Loucy (cell line): ENCODE measurements at regions not wholly inside any gene's neighbourhood (a gene's known extent, or its start where the extent isn't known, plus 50 kb on each side); places are given as distances from the start of the nearest gene placed in this dataset.

Experiments used
- H2AFZ ChIP-seq: fragments of 200-600 bp; sonication (generic); 2 replicates; pipeline ENCODE4 v1.6.0; 2016; ENCODE audit warnings: antibody characterized with exemption, mild to moderate bottlenecking, low read length, moderate library complexity
- H3F3A ChIP-seq: fragments of 200-600 bp; 2 replicates; pipeline ENCODE4 v1.6.0; 2016; ENCODE audit warnings: antibody characterized with exemption, low read depth, mild to moderate bottlenecking
- H3K27me3 ChIP-seq: fragments of 200-600 bp; sonication (generic); 2 replicates; pipeline ENCODE4 v1.6.1; 2014; ENCODE audit warnings: low read length, mild to moderate bottlenecking; ENCODE audit not compliant: insufficient read depth, poor library complexity, severe bottlenecking
- H3K36me3 ChIP-seq: fragments of 200-600 bp; sonication (generic); 2 replicates; pipeline ENCODE4 v1.6.1; 2016; ENCODE audit warnings: low read length; ENCODE audit not compliant: insufficient read depth
- H3K4me1 ChIP-seq: fragments of 200-600 bp; sonication (generic); 2 replicates; pipeline ENCODE4 v1.5.1; 2014; ENCODE audit warnings: low read length, mild to moderate bottlenecking; ENCODE audit not compliant: insufficient read depth, poor library complexity, severe bottlenecking
- H3K4me2 ChIP-seq: fragments of 200-600 bp; sonication (generic); 2 replicates; pipeline ENCODE4 v1.6.0; 2014; ENCODE audit warnings: antibody characterized with exemption, low read length, low read depth, mild to moderate bottlenecking; ENCODE audit not compliant: poor library complexity, severe bottlenecking
- H3K4me3 ChIP-seq: fragments of 200-600 bp; sonication (generic); 2 replicates; pipeline ENCODE4 v1.5.1; 2014; ENCODE audit warnings: low read length, mild to moderate bottlenecking, mixed read lengths; ENCODE audit not compliant: poor library complexity, severe bottlenecking
- H3K79me2 ChIP-seq: fragments of 200-600 bp; sonication (generic); 2 replicates; pipeline ENCODE4 v1.6.1; 2014; ENCODE audit warnings: low read length; ENCODE audit not compliant: insufficient read depth
- H3K9ac ChIP-seq: fragments of 200-600 bp; sonication (generic); 2 replicates; pipeline ENCODE4 v1.6.0; 2014; ENCODE audit warnings: mild to moderate bottlenecking, low read depth, low read length, moderate library complexity; ENCODE audit not compliant: poor library complexity, severe bottlenecking
- H3K9me2 ChIP-seq: fragments of 200-600 bp; sonication (generic); replicated peaks from 2 replicates; pipeline ENCODE4 v1.6.1; 2016; ENCODE audit warnings: low read depth, low read length, mixed read lengths
- H3K9me3 ChIP-seq: fragments of 200-600 bp; sonication (generic); 2 replicates; pipeline ENCODE4 v1.6.1; 2014; ENCODE audit warnings: mild to moderate bottlenecking, antibody characterized with exemption, low read length, low read depth; ENCODE audit not compliant: insufficient read depth
- H4K20me1 ChIP-seq: fragments of 200-600 bp; sonication (generic); 2 replicates; pipeline ENCODE4 v1.6.0; 2014; ENCODE audit warnings: antibody characterized with exemption, low read length, mild to moderate bottlenecking; ENCODE audit not compliant: insufficient read depth, poor library complexity, severe bottlenecking
- EZH2phosphoT487 ChIP-seq: fragments of 200-600 bp; IDR thresholded peaks from 2 replicates; pipeline ENCODE4 v1.6.1; 2018; ENCODE audit warnings: antibody characterized with exemption, mild to moderate bottlenecking, moderate library complexity, borderline replicate concordance
- TF ChIP-seq, protein P1 (sequence below): fragments of 200-600 bp; sonication (generic); conservative IDR thresholded peaks from 2 replicates; pipeline ENCODE4 v1.5.1; 2014; ENCODE audit warnings: mild to moderate bottlenecking, antibody characterized with exemption, low read length

DNA sequence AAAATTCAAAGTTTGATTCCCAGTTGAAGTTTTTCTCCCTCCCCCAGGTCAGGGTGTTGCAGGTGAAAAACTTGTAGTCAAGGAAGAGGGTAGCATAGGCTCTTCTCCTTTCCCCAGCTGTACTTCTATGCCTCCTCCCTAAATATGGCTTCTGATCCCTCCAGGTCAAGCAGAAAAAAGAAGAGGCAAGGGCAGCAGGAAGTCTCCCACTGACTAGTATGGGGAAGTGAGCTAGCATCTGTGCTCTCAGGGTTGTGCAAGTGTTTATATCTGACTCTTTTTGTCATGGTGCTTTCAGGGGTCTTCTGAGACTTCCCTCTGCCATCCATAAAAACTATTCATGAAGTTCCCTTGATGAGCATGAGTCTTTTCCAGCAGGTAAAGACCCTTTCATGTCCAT lies 76.0 kb downstream of the ATPSCKMT start:
- H3K4me1 ChIP-seq: no peaks in the 10 kb centered on the region
- H3K9me3 ChIP-seq: no peaks in the 10 kb centered on the region
- no peaks in the 10 kb centered on the region for H3F3A ChIP-seq
- H3K4me2 ChIP-seq: no peak overlapping the region
- H3K27me3 ChIP-seq: no peaks in the 10 kb centered on the region
- no peaks in the 10 kb centered on the region for H3K9me2 ChIP-seq
- no peak overlapping the region for H2AFZ ChIP-seq
- no peaks in the 10 kb centered on the region for H3K36me3 ChIP-seq
- no peak for TF ChIP-seq EZH2phosphoT487
- TF ChIP-seq, protein P1, sequence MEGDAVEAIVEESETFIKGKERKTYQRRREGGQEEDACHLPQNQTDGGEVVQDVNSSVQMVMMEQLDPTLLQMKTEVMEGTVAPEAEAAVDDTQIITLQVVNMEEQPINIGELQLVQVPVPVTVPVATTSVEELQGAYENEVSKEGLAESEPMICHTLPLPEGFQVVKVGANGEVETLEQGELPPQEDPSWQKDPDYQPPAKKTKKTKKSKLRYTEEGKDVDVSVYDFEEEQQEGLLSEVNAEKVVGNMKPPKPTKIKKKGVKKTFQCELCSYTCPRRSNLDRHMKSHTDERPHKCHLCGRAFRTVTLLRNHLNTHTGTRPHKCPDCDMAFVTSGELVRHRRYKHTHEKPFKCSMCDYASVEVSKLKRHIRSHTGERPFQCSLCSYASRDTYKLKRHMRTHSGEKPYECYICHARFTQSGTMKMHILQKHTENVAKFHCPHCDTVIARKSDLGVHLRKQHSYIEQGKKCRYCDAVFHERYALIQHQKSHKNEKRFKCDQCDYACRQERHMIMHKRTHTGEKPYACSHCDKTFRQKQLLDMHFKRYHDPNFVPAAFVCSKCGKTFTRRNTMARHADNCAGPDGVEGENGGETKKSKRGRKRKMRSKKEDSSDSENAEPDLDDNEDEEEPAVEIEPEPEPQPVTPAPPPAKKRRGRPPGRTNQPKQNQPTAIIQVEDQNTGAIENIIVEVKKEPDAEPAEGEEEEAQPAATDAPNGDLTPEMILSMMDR: no peak
- H3K79me2 ChIP-seq: no peaks in the 10 kb centered on the region
- H4K20me1 ChIP-seq: no peaks in the 10 kb centered on the region
- H3K9ac ChIP-seq: no peak overlapping the region
- H3K4me3 ChIP-seq: no peak overlapping the region

- TF ChIP-seq EZH2phosphoT487: no peak
- TF ChIP-seq, protein P1: no peak
- no peaks in the 10 kb centered on the region for H3K36me3 ChIP-seq
- H3K9me2 ChIP-seq: no peaks in the 10 kb centered on the region
- no peak overlapping the region for H3K9ac ChIP-seq
- no peaks in the 10 kb centered on the region for H3K79me2 ChIP-seq
- no peaks in the 10 kb centered on the region for H3K9me3 ChIP-seq
- H3K4me3 ChIP-seq: no peak overlapping the region
- H3K4me2 ChIP-seq: no peak overlapping the region
- H3K4me1 ChIP-seq: no peaks in the 10 kb centered on the region
- no peaks in the 10 kb centered on the region for H3K27me3 ChIP-seq
- H2AFZ ChIP-seq: no peak overlapping the region
- H4K20me1 ChIP-seq: no peaks in the 10 kb centered on the region
- H3F3A ChIP-seq: no peaks in the 10 kb centered on the region
Measured at GRCh38 chr5:10172247-10172646, 77.4 kb downstream of the ATPSCKMT start.

- Histone ChIP-seq H3K4me3 (no peak overlapping the region), H2AFZ (no peak overlapping the region), H3K79me2 (no peaks in the 10 kb centered on the region), H3K4me1 (no peaks in the 10 kb centered on the region), H4K20me1 (no peaks in the 10 kb centered on the region), H3K9ac (no peak overlapping the region), H3K9me2 (no peaks in the 10 kb centered on the region), H3K36me3 (no peaks in the 10 kb centered on the region), H3K9me3 (no peaks in the 10 kb centered on the region), H3F3A (no peaks in the 10 kb centered on the region), H3K4me2 (no peak overlapping the region), H3K27me3 (no peaks in the 10 kb centered on the region)
- no peak for TF ChIP-seq EZH2phosphoT487
- TF ChIP-seq, protein P1: no peak
Measured at GRCh38 chr5:10169359-10169758, 80.3 kb downstream of the ATPSCKMT start.
